ENCODE measurements at regions not wholly inside any gene's neighbourhood (a gene's known extent, or its start where the extent isn't known, plus 50 kb on each side); places are given as distances from the start of the nearest gene placed in this dataset.

- TF ChIP-seq, protein P1, sequence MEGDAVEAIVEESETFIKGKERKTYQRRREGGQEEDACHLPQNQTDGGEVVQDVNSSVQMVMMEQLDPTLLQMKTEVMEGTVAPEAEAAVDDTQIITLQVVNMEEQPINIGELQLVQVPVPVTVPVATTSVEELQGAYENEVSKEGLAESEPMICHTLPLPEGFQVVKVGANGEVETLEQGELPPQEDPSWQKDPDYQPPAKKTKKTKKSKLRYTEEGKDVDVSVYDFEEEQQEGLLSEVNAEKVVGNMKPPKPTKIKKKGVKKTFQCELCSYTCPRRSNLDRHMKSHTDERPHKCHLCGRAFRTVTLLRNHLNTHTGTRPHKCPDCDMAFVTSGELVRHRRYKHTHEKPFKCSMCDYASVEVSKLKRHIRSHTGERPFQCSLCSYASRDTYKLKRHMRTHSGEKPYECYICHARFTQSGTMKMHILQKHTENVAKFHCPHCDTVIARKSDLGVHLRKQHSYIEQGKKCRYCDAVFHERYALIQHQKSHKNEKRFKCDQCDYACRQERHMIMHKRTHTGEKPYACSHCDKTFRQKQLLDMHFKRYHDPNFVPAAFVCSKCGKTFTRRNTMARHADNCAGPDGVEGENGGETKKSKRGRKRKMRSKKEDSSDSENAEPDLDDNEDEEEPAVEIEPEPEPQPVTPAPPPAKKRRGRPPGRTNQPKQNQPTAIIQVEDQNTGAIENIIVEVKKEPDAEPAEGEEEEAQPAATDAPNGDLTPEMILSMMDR (IDR thresholded peaks at IDR 0.05; ENCODE audit: low read depth, low read length) = no peak
- DNase-seq (ENCODE audit: extremely low read depth, low read depth) = no peak
Measured at GRCh38 chr3:127392156-127392490, 104.3 kb upstream of the PRR20G start.

GRCh38 chr3:127391436-127392155 lies 103.8 kb upstream of the PRR20G start:
- TF ChIP-seq, protein P1 (IDR thresholded peaks at IDR 0.05; ENCODE audit: low read depth, low read length) = no peak
- no peak for DNase-seq (ENCODE audit: extremely low read depth, low read depth)

- TF ChIP-seq, protein P1 (IDR thresholded peaks at IDR 0.05; ENCODE audit: low read depth, low read length) = no peak
- DNase-seq (ENCODE audit: extremely low read depth, low read depth) = no peak
Measured at GRCh38 chr3:127390365-127391025, 102.6 kb upstream of the PRR20G start.

DNA sequence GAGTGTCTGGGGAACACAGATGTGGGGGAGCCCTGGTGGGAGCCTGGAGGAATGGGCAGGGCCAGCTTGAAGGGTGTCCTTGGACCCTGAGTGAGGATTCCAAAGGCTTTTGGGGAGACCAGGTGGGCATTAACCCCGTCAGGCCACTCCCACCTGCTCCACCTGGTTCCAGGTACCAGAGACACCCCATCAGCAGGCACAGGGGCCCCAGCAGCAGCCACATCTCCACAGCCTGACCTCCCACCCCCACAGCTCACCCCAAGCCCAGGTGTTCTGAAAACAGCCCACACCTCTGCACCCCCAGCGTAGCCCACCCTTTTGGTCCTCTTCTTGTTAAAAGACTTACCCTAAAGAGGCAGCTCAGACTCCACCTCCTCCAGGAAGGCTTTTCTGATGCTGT lies 102.1 kb upstream of the PRR20G start:
- TF ChIP-seq, protein P1 (IDR thresholded peaks at IDR 0.05; ENCODE audit: low read depth, low read length) = no peak
- DNase-seq (ENCODE audit: extremely low read depth, low read depth) = no peak

DNA sequence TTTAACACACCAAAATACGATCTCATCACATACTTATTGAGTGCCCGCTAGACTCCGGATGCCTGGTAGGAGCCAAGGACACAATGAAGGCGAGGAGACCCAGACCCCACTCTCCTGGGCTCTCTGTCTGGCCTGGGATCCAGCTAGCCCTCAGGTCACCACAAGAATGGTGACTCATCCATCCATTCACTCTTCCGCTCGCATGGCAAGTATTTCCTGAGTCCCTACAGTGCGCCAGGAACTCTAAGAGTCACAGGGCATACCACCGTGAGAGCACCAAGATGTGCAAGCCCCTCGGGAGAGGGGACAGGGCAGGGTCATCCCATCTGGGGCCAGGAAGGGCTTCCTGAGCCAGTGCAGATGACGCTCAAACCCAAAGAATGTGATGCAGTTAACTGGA lies 101.6 kb upstream of the PRR20G start:
- DNase-seq (ENCODE audit: extremely low read depth, low read depth) = no peak
- TF ChIP-seq, protein P1 (IDR thresholded peaks at IDR 0.05; ENCODE audit: low read depth, low read length) = no peak

- DNase-seq (ENCODE audit: extremely low read depth, low read depth) = no peak
- TF ChIP-seq, protein P1 (IDR thresholded peaks at IDR 0.05; ENCODE audit: low read depth, low read length) = no peak
Measured at GRCh38 chr3:127388427-127388826, 100.6 kb upstream of the PRR20G start.

DNA sequence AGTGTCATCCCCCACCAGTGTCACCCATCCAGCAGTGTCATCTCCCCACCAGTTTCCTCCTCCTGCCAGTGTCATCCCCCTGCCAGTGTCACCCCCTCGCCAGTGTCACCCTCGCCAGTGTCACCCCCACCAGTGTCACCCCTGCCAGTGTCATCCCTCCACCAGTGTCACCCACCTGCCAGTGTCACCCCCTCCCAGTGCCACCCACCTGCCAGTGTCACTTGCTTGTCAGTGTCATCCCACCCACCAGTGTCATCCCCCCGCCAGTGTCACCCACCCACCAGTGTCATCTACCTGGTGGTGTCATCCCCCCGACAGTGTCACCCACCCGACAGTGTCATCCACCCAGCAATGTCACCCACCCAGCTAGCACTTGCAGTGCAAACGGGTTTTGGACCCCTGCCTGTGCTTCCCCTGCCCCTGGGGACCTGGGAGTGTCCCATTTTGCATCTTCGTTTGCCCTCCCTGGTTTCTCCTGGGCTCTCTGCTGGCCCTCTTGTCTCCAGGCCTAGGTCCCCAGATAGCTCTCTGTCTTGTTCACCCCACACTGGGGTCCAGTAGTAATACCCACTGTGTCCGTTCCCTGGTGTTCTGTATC lies 99.8 kb upstream of the PRR20G start:
- TF ChIP-seq, protein P1 (IDR thresholded peaks at IDR 0.05; ENCODE audit: low read depth, low read length) = no peak
- DNase-seq (ENCODE audit: extremely low read depth, low read depth) = no peak

All from AG09319 (cell line).